GM19351 (cell line): ENCODE measurements at regions not wholly inside any gene's neighbourhood (a gene's known extent, or its start where the extent isn't known, plus 50 kb on each side); places are given as distances from the start of the nearest gene placed in this dataset.

Experiments
- ATAC-seq: cut with Tn5 transposase; IDR thresholded peaks from one replicate; pipeline ENCODE4 v1.9.1; 2021; ENCODE audit warnings: mild to moderate bottlenecking, moderate library complexity; ENCODE audit not compliant: unreplicated experiment

DNA sequence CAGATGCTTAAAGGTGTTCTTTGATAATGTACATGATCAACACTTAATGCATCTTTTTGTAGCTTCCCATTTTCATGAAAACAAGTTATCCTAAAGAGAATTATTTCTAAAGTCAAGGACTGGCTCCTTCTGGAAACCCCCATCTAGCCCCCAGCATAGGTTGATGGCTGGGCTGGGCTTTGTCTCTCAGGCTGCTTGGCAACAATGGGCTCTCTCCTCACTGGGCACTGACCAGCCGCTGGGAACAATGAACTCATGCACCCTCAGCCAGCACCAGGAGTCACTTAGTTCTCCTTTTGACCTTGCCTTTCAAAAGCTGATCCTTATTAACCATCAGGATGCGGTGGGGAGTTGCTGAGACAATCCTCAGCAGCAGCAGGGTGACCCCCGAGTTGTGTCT lies 293.0 kb upstream of the PLXNA2 start:
- no peak for ATAC-seq

DNA sequence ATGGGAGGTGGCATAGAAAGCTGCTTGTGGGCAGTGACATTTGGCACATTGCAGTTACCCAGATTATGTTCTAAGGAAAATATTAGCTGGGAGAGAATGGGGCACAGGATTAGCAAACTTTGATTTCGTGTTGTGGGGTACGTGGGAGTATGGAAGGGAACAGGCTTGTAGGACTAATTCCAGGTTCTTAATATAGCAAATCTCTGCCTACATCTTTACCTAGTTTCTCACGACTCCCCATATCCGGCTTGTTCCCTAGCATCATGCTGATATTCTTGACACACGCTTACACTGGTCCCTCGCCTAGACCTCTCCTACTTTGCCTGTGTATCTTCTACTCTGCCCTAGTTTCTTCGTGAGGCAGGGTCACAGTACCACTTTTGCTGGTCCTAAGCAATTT lies 293.9 kb upstream of the PLXNA2 start:
- no peak for ATAC-seq

DNA sequence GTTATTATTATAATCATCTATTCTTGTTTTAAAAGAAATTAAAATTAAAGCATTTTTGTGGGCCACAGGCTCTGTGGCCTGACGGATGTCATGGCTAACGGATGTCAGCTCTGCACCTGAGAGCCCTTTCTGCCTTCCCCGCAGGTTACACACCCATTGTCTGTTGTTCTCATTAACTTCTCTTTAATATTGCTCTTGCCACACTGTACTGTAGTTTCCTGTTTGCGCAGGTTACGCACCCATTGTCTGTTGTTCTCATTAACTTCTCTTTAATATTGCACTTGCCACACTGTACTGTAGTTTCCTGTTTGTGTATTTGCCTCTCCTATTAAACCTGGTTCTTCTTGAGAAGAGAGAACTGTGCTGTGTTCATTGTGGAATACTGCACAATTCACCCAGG lies 294.4 kb upstream of the PLXNA2 start:
- ATAC-seq: no peak

DNA sequence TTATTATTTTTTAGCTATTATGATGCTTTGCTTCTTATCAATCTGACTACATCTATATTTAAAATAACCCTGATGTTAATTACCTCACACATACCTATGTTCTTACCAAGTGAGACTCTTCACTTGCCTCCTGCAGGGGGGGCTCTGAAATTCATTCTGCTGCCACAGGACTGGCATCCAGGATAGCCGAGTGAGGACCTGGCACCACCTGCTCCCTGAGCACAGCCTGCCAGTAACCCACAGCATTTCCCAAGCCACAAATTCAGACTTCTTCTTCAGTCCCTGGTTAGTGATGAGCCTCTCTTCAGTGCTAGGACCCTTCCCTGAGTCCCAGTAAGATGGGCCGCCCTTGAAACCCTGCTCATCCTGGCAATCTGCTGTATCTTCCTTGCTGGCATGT lies 296.5 kb upstream of the PLXNA2 start:
- ATAC-seq: no peak

DNA sequence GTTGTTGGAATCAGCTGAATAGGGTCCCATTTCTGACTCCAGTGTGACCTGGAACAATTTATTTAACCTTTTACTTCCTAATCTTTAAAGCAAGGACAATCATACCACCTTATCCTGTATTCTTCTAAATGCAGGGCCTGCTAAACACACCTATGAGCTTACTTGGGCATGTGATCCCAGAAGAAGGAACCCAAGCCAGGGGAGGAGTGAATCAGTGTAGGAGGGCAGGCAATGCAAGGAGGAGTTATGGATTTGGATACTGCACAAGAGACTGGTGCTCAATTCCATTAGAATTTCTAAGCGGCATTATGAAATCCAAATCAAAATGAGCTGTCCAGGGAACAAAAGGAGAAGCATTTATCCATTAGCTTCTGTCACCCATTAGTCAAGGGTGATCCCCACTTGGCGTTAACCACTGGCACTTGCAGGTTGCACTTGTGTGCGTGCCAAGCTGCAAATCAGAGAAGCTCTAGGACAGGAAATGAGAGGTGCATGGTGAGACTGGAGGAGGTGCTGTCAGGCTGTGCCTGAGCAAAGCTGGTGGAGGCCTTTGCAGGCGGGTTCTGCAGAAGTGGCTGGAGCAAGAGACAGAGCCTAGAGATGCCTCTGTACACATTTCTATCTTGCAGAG lies 297.2 kb upstream of the PLXNA2 start:
- ATAC-seq: peak; percentile 74

DNA sequence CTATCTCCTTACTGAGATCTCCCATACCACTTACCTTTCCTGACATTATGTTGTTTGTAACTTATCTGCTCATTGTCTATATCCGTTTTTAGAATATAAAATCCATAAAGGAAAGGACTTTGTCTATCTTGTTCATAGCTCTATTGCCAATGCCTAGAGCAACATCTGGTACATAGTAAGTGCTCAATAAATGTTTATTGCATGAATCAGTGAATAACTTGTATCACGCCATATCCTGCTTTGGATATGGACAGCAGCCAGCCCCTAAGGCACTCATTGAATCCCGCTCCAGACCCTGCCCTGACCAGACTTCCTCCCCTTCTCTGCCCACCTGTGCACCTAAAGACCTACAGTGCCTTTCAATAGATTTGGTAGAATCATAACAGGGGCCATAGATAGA lies 298.1 kb upstream of the PLXNA2 start:
- no peak for ATAC-seq

DNA sequence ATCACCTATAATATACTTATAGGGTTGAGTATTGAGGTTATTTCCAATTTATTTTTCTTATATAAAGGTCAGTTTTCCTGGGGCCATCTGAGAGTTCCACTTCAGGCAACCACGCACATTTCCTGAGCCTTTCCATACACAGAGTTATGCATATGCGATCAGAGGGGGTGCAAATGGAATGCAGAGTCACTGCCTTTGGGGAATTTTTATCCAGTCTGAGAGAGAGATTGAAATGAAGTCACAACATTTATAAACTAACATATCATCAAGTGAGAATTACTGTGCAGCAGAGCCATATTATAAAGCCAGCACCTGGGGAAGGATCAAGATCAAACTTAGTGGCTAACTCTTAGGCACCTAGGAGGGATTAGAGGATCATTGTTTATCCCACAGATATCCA lies 299.9 kb upstream of the PLXNA2 start:
- ATAC-seq: no peak

DNA sequence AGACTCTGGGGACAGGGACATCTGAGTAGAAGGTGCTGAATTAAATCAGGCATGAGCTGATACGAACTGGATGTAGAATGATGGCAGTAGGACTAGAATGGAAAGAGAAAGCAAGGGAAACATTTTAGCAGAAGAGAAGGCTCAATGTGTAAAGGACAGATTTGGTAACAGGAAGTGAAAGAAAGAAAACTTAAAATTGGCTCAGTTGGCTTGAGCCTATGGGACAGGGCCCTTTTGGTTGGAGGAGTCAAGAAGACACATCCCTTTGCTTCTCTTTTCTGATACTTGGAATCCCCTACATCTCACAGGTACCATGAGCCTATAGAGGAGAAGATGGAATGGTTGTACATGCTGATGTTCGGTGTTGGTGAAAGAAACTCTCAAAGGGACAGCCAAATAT lies 300.6 kb upstream of the PLXNA2 start:
- peak; percentile 68 for ATAC-seq

DNA sequence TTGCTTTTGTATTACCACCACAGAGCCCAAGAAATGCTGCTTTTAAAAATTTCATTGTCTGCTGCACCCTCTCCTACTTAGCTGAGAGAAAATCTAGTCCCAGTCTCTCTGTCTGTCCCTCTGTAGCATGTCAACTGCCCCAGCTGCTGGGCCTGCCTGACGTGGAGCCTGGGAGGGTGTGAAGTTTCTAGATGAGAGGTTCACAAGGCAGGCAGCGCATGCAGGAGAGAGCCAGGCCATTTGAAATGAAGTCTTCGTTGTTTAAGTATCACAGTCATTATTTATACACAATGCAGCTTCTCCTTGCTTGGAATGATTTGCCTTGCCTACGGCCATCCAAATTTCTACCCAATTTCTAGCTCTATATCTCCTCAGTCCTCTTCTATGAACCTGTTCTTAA lies 306.8 kb upstream of the PLXNA2 start:
- no peak for ATAC-seq

DNA sequence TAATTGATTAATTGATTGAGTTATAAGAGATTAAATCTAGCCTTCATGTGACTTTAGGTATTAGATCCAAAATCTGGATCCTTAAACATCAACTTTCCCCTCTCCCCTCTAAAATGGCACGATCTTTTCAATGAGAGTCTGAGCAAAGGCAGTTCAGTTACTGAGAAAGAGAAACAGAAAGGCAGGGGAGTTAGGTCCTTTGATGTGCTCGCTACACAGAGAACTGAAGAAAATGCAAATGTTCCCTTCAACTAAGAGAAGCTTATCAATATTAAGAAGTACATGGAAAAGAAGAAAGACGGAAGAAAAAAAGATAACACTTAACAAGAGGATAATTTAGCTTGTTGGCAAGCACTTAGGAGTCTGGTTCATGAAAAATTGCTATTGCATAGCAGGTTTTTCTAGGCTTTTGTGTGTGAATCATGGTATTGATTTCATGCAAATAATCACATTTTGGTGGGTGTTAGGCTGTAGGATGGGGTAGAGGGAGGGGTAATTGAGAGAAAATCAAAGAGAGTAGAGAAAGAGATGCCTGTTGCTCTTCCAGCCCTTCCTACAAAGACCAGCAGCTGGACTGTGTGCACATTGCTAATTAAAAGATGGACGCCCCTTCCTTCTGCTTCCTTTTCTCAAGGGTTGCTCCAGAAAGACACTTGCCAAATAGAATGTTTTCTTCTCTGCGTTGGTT lies 307.6 kb upstream of the PLXNA2 start:
- peak; percentile 88 for ATAC-seq

DNA sequence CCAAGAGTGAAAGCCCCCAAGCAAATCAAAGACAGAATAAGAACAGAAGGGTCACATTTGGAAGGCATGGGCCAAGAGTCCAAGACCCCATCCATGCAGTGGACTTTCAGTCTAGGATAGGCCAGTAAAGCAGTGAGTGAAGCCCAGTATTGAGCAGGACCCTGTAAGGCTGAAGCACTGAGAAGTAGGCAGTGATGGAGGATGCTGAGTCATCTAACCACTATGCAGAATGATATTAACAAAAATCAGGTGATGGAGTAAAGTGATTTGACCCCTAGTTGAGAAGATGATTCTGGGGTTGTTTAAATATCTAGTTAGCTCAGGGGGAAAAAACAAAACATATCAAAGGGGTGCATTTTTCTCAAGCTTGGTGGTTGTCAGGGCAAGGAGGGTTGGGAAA lies 308.7 kb upstream of the PLXNA2 start:
- ATAC-seq: no peak

DNA sequence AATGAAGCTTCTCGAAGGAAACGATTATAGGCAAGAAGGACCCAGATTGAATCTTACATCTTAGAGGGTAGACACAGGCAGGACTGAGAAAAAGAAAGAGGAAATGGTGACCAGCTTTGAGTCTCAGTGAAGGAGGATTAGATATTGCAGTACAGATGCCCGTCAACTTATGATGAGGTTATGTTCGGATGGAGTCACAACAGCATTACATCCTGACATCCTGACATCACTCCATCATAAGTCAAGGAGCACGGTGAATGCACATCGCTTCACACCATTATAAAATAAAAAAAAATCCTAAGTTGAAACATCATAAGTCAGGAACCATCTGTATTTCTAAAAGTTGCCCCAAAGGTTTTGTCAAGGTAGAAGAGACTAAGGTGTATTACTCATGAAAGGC lies 312.3 kb upstream of the PLXNA2 start:
- no peak for ATAC-seq

DNA sequence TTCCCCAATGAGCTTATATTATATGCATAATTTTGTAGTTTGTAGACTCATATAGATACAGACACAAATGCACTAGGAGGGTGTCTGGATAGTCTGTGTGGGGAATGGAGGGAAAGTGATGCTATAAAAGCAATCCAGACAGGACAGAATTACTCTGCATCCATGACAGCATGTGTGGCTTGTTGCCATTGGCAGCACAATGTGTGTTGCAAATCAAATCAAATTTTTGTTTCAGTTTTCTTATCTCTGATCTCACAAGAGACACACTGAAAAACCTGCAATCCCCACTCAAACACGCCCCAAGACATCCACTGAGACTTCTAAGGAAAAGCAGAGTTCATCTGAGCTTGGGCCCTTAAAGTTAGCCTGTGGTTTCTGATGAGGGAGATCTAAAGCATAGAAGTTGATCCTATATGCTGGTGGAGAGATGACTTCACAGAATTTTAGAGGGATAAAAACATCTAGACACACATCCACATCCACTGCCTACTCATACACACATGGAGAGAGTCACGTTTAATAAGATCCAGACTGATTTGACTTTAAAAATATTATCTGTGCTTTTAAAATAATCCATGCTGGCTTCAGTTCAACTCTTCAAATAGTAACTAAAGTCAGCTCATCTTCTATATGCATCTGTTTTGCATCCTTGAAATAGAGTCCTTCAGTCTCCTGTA lies 313.0 kb upstream of the PLXNA2 start:
- ATAC-seq: no peak

DNA sequence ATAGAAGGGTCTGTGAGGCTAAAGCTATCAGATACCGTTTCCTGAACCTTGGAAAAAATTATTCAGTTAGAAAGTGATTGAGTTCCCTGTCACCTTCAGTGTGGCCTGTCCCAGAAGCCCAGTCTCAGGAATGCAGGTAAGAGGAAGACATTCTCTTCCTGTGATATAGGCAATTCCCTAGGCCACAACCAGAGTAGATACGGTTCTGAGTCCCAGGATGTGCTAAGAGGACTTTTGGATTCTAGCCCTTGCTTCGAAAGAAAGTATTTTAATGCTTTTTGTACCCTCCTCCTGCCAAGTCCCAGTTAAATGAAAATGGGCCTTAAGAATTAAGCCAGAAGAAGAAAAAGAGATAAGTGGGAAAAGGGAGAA lies 313.5 kb upstream of the PLXNA2 start:
- ATAC-seq: no peak

DNA sequence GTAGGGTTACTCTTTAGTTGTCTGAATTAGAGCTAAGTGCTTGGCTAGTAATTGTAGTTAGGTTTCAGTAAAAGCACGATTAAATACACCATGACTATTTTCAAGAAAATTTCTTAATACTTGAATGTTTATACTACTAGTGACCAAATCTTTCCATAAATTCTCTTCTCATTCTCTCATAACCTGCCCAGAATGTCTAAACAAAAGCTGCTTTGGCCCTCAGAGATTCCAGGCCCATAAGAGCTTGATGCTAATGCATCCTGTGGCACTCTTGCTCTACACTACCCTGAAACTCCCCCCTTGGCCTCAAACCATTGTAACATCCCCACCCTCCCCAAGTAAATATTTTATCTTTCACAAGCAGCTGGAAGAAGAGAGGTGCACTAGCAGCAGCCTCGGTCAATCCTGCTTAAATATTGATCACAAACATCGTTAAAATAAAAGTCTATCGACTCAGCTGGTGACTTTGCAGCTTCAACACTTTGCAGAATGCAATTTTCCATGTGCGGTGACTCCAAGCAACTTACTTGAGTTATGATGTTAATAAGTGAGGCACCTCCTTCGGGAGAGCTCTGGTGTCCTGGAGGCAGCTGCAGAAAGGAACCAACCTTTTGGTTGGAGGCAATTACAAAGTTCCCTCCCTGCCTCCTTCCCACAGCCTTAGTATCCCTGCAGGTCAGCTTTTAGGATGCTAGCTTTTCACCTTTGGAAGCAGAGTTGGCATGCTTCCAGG lies 315.6 kb upstream of the PLXNA2 start:
- no peak for ATAC-seq

DNA sequence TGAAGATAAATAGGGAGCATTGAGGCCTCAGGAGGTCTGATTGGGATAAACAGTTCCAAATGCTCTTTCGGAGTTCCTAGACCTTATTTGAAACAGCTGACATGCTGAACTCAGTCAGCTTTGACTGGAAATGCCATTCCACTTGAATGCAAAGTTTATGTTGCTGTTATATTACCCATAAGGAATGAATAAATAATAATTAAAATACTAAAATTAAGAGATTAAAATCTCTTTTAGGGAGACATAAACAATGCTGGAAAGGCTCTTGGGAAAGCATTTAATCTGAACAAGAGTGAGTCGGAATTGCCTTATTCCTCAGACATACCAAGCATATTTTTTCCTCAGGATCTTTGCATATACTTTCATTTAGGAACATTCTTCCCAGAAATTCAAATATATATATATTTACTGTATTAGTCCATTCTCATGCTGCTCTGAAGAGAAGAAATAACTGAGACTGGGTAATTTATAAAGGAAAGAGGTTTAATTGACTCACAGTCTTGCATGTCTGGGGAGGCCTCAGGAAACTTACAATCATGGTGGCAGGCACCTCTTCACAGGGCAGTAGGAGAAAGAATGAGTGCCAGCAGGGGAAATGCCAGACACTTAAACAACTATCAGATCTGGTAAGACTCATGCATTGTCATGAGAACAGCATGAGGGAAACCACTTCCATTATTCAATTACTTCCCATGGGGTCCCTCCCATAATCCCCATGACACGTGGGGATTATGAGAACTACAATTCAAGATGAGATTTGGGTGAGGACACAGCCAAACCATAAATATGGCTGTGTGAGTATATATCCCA lies 318.2 kb upstream of the PLXNA2 start:
- ATAC-seq: no peak

DNA sequence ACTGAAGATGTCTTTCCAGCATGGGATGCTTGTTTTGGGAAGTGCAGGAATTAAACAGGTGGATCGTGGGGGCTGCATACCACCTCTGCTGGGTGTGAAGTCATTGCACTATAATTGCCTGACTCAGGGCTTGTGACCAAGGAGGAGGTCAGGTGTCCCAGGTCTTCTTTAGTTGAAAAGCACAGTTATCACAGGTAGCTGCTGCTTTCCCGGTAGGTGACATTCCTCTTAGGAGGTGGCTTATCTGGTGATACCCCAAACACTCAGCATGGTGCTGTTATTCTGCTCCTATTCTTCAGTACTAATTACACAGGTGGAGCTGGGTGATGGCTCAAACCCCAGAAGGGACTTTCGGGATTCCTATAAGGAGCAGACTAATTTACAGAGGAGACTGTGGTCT lies 320.3 kb upstream of the PLXNA2 start:
- no peak for ATAC-seq

DNA sequence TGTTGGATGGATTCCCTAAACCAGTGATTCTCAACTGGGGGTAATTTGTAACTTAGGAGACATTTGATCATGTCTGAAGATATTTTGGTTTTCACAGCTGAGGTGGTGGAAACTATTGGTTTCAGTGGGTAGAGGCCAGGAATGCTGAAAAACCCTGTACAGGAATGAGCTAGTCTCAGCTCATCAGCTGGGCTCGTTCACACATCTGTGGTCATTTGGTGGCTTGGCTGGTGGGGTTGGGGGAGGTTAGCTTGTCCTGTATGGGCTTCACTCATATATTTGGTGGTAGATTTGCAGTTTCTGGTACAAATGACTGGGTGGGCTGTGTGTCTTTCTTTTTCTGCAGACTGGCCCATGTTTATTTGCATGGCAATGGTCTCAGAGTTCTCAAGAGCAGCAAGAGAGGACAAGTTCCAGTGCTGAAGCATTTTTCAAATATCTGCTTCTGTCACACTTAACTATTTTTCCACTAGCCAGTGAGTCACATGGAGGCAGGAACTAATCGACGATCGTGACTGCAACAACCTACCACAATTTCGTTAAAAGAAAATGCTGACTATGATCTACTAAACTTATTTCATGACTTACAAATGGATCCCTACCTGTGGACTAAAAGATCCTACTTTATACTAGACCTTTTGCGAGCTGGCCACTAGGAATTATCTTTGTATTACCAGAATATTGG lies 321.7 kb upstream of the PLXNA2 start:
- ATAC-seq: no peak

DNA sequence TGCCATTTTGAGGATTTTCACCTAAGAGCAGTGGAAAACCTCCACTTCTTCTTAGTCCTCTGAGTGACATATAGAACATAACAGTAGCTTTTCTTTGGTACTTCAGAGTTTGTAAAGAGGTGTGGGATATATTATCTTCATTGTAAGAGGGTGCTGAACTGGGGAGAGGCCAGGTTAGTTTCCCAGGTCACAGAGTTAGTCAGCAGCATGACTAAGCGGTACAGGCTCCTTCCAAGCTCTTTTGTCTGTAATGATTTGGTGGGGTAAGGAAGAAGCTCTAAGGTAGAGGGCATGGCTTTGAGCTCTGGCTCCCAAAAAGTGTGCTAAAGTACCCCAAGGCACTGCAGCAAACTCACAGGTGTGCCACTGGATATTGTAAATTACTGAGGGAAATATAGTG lies 325.0 kb upstream of the PLXNA2 start:
- ATAC-seq: no peak

DNA sequence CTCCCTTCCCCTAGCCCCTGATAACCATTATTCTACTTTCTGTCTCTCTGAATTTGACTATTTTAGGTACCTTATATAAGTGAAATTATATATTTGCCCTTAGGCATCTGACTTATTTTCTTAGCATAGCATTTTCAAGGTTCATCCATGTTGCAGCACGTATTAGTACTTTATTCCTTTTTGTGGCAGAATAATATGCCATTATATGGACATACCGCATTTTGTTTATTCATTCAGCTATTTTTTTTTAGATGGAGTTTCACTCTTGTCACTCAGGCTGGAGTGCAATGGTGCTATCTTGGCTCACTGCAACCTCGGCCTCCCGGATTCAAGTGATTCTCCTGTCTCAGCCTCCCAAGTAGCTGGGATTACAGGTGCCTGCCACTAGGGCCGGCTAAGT lies 326.2 kb upstream of the PLXNA2 start:
- ATAC-seq: no peak
